ENCODE measurements at regions not wholly inside any gene's neighbourhood (a gene's known extent, or its start where the extent isn't known, plus 50 kb on each side); places are given as distances from the start of the nearest gene placed in this dataset.

GRCh38 chr10:4526311-4526731 lies 299.7 kb upstream of the AKR1E2 start:
- TF ChIP-seq CTCF (conservative IDR thresholded peaks at IDR 0.05; ENCODE audit: low read depth, low read length) (no peak), EZH2phosphoT487 (IDR thresholded peaks at IDR 0.05; ENCODE audit: borderline replicate concordance, low read length) (no peak), EZH2 (IDR thresholded peaks at IDR 0.05; ENCODE audit: low read length, unreplicated experiment) (no peak)

Measured in PC-3 (cell line).